WI38 (cell line): ENCODE measurements at regions not wholly inside any gene's neighbourhood (a gene's known extent, or its start where the extent isn't known, plus 50 kb on each side); places are given as distances from the start of the nearest gene placed in this dataset.
A peak's percentile ranks its signal among the peaks of the same experiment; 100 is the strongest.

Experiments
- H3K4me3 ChIP-seq: 2 replicates; pipeline ENCODE4 v1.5.1; 2011; ENCODE audit warnings: low read depth, mild to moderate bottlenecking, control low read depth, low read length
- CTCF ChIP-seq: IDR thresholded peaks from 2 replicates; pipeline ENCODE4 v1.5.1; 2012; ENCODE audit warnings: low read depth, mild to moderate bottlenecking, control low read depth, low read length

GRCh38 chr11:100459811-100460210, 227.3 kb upstream of the ARHGAP42 start:
- TF ChIP-seq CTCF = no peak
- H3K4me3 ChIP-seq = no peak overlapping the region

DNA sequence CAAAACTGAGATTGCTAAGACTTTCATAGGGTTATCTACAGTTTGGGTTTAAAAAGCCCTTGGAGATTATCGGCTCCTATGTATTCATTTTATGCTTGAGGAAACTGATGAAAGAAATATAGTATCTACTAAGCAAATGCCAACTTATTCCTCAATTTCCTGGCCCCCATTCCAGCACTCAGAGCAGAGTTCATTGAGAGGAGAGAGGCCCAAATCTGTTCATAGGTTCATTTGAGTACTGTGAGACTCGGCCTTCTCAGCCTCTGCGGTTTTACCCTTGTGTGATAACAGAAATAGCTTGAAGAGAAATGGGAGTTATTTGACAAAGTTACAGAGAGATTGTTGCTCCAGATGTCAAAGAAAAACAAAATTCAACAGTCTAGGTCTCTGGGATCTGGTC, 226.7 kb upstream of the ARHGAP42 start:
- no peak for TF ChIP-seq CTCF
- no peak overlapping the region for H3K4me3 ChIP-seq

DNA sequence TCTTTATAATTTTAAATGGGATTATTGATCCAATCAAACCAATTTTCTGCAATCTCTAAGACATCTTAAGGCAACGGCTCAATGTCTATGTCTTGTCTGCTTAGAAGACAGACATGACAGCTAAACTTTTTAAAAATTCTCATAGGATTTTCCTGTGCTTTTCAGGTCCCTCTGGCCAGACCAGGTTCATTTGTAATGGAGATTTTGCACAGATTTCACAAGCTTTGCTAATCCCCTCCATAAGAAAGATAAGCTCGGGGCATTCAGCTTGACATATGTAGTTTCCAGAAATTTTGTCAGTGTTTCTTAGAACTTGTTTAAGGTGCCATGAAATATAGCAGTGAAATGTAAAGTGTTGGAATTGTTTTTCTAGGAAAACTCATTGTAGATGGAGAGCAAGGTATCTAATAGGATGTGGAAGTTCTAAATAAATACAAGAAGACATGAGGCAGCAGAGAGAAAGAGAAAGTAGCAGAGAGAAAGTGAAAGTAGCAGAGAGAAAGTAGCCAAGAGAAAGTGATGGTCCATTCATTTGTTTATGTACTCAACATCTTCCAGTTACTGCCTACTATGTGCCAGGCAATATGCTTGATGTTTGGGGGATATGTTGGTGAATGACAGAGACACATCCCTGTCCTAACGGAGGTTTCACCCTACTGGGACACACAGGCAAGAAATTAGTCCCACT, 219.1 kb upstream of the ARHGAP42 start:
- no peak for TF ChIP-seq CTCF
- H3K4me3 ChIP-seq = peak overlapping the region; percentile 31

- H3K4me3 ChIP-seq = no peak overlapping the region
- no peak for TF ChIP-seq CTCF
Observed at GRCh38 chr11:100469835-100470234, 217.3 kb upstream of the ARHGAP42 start.

DNA sequence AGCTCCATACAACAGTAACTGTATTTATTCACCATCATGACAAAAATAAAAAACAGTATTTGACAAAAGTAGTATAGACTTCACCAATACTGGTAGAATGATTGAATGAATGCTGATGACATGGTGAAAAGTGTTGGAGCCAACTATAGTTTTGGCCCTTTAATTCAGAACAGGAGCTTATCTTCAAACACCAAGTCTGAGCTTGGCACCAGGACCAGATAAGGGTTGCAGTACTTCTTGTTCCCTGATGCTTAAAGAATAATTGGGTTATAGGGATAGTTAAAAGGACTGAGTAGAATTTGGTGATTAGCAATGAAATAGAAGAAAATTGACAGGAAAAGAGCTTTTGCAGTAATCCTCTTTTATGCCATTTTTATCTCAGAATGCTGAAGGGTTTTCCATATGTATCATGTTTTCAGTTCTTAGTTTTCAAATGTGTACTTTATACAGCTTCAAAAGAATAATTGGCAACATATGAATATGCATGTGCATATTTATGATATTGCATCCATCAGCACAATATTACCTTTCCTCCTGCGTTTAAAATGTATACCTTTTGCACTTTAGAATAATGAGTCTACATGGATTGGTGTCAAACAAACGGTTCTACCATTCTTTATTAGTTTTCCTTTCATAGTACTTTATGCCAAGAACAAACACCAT, 214.2 kb upstream of the ARHGAP42 start:
- no peak for TF ChIP-seq CTCF
- no peak overlapping the region for H3K4me3 ChIP-seq

- no peak for TF ChIP-seq CTCF
- no peak overlapping the region for H3K4me3 ChIP-seq
Observed at GRCh38 chr11:100473390-100473740, 213.7 kb upstream of the ARHGAP42 start.

- no peak overlapping the region for H3K4me3 ChIP-seq
- no peak for TF ChIP-seq CTCF
Observed at GRCh38 chr11:100484948-100485347, 202.1 kb upstream of the ARHGAP42 start.
